SK-N-SH treated with all-trans-retinoic acid at 6 μM for 48 hours (cell line): ENCODE measurements at regions not wholly inside any gene's neighbourhood (a gene's known extent, or its start where the extent isn't known, plus 50 kb on each side); places are given as distances from the start of the nearest gene placed in this dataset.
"Not testable (repeated sequence)": the region's sequence is repeated elsewhere in the genome, so short reads cannot be mapped to it uniquely, and the experiment has no call there.

Source experiments
- BACH2 ChIP-seq: fragments of 250-450 bp; sonication (Bioruptor Pico); IDR thresholded peaks from 2 replicates; pipeline ENCODE4 v1.9.0; 2021; ENCODE audit warnings: mild to moderate bottlenecking, borderline replicate concordance
- GLIS3 ChIP-seq: fragments of 250-450 bp; sonication (Bioruptor Pico); IDR thresholded peaks from 2 replicates; pipeline ENCODE4 v1.5.0; 2020; ENCODE audit warnings: mild to moderate bottlenecking, moderate library complexity
- ISL1 ChIP-seq: fragments of 250-450 bp; sonication (Bioruptor Pico); IDR thresholded peaks from 2 replicates; pipeline ENCODE4 v2.1.2; 2022; ENCODE audit warnings: mild to moderate bottlenecking, moderate library complexity
- OSR1 ChIP-seq: fragments of 250-450 bp; sonication (Bioruptor Pico); IDR thresholded peaks from 2 replicates; pipeline ENCODE4 v1.8.0; 2022; ENCODE audit warnings: moderate library complexity, mild to moderate bottlenecking, inconsistent platforms
- RARB ChIP-seq: fragments of 250-450 bp; sonication (Bioruptor Pico); IDR thresholded peaks from 2 replicates; pipeline ENCODE4 v1.8.0; 2021; ENCODE audit warnings: mild to moderate bottlenecking, moderate library complexity
- ZFP30 ChIP-seq: fragments of 450-650 bp; formaldehyde crosslinking; IDR thresholded peaks from 2 replicates; pipeline ENCODE4 v1.5.0; 2022; ENCODE audit warnings: mild to moderate bottlenecking, moderate library complexity
- ZNF70 ChIP-seq: fragments of 450-650 bp; formaldehyde crosslinking; IDR thresholded peaks from 2 replicates; pipeline ENCODE4 v1.5.0; 2020; ENCODE audit warnings: mild to moderate bottlenecking, moderate library complexity
- TF ChIP-seq, protein P1 (sequence below): fragments of 250-450 bp; sonication (Bioruptor Pico); IDR thresholded peaks from 2 replicates; pipeline ENCODE4 v1.8.0; 2021; ENCODE audit warnings: low read depth, mild to moderate bottlenecking, moderate library complexity, borderline replicate concordance
- TF ChIP-seq, protein P2 (sequence below): fragments of 250-450 bp; sonication (Bioruptor Pico); IDR thresholded peaks from 2 replicates; pipeline ENCODE4 v1.8.0; 2020; ENCODE audit warnings: mild to moderate bottlenecking, moderate library complexity, borderline replicate concordance

DNA sequence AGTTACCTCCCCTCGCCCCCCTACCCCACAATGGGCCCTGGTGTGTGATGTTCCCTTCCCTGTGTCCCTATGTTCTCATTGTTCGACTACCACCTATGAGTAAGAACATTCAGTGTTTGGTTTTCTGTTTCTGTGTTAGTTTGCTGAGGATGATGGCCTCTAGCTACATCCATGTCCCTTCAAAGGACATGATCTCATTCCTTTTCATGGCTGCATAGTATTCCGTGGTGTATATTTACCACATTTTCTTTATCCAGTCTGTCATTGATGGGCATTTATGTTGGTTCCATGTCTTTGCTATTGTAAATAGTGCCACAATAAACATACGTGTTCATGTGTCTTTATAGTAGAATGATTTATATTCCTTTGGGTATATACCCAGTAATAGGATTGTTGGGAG, 90.2 kb upstream of the ZEB1 start:
- TF ChIP-seq BACH2 (CRISPR knock-in tag); GLIS3 (CRISPR knock-in tag); ZNF70 (CRISPR knock-in tag); ISL1; OSR1 (CRISPR knock-in tag); RARB (CRISPR knock-in tag); ZFP30: not testable (repeated sequence)
- TF ChIP-seq, protein P1, sequence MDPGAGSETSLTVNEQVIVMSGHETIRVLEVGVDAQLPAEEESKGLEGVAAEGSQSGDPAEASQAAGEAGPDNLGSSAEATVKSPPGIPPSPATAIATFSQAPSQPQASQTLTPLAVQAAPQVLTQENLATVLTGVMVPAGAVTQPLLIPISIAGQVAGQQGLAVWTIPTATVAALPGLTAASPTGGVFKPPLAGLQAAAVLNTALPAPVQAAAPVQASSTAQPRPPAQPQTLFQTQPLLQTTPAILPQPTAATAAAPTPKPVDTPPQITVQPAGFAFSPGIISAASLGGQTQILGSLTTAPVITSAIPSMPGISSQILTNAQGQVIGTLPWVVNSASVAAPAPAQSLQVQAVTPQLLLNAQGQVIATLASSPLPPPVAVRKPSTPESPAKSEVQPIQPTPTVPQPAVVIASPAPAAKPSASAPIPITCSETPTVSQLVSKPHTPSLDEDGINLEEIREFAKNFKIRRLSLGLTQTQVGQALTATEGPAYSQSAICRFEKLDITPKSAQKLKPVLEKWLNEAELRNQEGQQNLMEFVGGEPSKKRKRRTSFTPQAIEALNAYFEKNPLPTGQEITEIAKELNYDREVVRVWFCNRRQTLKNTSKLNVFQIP: not testable (repeated sequence)
- TF ChIP-seq, protein P2, sequence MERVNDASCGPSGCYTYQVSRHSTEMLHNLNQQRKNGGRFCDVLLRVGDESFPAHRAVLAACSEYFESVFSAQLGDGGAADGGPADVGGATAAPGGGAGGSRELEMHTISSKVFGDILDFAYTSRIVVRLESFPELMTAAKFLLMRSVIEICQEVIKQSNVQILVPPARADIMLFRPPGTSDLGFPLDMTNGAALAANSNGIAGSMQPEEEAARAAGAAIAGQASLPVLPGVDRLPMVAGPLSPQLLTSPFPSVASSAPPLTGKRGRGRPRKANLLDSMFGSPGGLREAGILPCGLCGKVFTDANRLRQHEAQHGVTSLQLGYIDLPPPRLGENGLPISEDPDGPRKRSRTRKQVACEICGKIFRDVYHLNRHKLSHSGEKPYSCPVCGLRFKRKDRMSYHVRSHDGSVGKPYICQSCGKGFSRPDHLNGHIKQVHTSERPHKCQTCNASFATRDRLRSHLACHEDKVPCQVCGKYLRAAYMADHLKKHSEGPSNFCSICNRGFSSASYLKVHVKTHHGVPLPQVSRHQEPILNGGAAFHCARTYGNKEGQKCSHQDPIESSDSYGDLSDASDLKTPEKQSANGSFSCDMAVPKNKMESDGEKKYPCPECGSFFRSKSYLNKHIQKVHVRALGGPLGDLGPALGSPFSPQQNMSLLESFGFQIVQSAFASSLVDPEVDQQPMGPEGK (CRISPR knock-in tag): not testable (repeated sequence)
